ENCODE measurements at regions not wholly inside any gene's neighbourhood (a gene's known extent, or its start where the extent isn't known, plus 50 kb on each side); places are given as distances from the start of the nearest gene placed in this dataset.

DNA sequence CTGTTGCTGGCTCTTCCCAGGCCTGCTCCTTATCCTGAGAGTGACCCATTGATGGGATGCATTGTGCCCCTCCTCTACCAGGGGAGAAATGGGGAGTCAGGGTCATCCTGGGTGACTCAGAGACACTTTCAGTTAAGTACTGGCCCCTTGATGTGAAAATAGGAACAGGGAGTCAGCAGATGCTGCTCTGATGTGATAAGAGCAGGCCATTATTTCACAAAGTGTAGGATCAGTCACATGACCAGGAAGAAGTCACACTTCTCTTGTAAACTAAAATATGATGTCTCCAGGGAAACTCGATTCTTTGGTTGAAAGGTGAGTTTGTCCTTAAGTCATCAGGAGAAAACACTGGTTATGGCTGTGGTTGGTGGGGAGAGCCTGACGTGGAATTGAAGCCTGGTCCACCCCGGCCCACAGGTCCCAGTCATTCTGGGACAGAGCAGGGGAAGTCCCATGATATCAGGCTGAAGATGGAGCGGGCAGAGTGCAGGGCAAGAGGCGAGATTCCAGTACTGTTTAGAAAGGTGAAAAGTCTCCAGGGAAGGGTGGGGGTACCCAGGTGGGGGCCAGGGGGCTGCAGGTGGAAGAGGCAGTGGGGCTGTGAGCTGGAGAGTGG is 88.6 kb upstream of the NLRP1 start (continued):
- TF ChIP-seq, protein P1, sequence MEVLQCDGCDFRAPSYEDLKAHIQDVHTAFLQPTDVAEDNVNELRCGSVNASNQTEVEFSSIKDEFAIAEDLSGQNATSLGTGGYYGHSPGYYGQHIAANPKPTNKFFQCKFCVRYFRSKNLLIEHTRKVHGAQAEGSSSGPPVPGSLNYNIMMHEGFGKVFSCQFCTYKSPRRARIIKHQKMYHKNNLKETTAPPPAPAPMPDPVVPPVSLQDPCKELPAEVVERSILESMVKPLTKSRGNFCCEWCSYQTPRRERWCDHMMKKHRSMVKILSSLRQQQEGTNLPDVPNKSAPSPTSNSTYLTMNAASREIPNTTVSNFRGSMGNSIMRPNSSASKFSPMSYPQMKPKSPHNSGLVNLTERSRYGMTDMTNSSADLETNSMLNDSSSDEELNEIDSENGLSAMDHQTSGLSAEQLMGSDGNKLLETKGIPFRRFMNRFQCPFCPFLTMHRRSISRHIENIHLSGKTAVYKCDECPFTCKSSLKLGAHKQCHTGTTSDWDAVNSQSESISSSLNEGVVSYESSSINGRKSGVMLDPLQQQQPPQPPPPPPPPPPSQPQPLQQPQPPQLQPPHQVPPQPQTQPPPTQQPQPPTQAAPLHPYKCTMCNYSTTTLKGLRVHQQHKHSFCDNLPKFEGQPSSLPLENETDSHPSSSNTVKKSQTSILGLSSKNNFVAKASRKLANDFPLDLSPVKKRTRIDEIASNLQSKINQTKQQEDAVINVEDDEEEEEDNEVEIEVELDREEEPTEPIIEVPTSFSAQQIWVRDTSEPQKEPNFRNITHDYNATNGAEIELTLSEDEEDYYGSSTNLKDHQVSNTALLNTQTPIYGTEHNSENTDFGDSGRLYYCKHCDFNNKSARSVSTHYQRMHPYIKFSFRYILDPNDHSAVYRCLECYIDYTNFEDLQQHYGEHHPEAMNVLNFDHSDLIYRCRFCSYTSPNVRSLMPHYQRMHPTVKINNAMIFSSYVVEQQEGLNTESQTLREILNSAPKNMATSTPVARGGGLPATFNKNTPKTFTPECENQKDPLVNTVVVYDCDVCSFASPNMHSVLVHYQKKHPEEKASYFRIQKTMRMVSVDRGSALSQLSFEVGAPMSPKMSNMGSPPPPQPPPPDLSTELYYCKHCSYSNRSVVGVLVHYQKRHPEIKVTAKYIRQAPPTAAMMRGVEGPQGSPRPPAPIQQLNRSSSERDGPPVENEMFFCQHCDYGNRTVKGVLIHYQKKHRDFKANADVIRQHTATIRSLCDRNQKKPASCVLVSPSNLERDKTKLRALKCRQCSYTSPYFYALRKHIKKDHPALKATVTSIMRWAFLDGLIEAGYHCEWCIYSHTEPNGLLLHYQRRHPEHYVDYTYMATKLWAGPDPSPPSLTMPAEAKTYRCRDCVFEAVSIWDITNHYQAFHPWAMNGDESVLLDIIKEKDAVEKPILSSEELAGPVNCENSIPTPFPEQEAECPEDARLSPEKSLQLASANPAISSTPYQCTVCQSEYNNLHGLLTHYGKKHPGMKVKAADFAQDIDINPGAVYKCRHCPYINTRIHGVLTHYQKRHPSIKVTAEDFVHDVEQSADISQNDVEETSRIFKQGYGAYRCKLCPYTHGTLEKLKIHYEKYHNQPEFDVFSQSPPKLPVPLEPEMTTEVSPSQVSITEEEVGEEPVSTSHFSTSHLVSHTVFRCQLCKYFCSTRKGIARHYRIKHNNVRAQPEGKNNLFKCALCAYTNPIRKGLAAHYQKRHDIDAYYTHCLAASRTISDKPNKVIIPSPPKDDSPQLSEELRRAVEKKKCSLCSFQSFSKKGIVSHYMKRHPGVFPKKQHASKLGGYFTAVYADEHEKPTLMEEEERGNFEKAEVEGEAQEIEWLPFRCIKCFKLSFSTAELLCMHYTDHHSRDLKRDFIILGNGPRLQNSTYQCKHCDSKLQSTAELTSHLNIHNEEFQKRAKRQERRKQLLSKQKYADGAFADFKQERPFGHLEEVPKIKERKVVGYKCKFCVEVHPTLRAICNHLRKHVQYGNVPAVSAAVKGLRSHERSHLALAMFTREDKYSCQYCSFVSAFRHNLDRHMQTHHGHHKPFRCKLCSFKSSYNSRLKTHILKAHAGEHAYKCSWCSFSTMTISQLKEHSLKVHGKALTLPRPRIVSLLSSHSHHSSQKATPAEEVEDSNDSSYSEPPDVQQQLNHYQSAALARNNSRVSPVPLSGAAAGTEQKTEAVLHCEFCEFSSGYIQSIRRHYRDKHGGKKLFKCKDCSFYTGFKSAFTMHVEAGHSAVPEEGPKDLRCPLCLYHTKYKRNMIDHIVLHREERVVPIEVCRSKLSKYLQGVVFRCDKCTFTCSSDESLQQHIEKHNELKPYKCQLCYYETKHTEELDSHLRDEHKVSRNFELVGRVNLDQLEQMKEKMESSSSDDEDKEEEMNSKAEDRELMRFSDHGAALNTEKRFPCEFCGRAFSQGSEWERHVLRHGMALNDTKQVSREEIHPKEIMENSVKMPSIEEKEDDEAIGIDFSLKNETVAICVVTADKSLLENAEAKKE (CRISPR knock-in tag; IDR thresholded peaks at IDR 0.05), result no peak
- TF ChIP-seq ZNF114 (CRISPR knock-in tag; IDR thresholded peaks at IDR 0.05), result no peak
- no peak for TF ChIP-seq CREB1 (CRISPR knock-in tag; IDR thresholded peaks at IDR 0.05; ENCODE audit: low read depth)
- no peak for TF ChIP-seq EZH2 (IDR thresholded peaks at IDR 0.05; ENCODE audit: low read depth, unreplicated experiment)
- TF ChIP-seq ZNF331 (CRISPR knock-in tag; IDR thresholded peaks at IDR 0.05; ENCODE audit: low read depth), result no peak
- no peak for TF ChIP-seq JUNB (IDR thresholded peaks at IDR 0.05; ENCODE audit: unreplicated experiment)
- TF ChIP-seq, protein P2, sequence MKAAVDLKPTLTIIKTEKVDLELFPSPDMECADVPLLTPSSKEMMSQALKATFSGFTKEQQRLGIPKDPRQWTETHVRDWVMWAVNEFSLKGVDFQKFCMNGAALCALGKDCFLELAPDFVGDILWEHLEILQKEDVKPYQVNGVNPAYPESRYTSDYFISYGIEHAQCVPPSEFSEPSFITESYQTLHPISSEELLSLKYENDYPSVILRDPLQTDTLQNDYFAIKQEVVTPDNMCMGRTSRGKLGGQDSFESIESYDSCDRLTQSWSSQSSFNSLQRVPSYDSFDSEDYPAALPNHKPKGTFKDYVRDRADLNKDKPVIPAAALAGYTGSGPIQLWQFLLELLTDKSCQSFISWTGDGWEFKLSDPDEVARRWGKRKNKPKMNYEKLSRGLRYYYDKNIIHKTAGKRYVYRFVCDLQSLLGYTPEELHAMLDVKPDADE (IDR thresholded peaks at IDR 0.05), result no peak
- TF ChIP-seq NANOG (IDR thresholded peaks at IDR 0.05; ENCODE audit: borderline replicate concordance), result no peak
- no peak for TF ChIP-seq EZH2phosphoT487 (IDR thresholded peaks at IDR 0.05; ENCODE audit: unreplicated experiment)
- TF ChIP-seq STAT1 (IDR thresholded peaks at IDR 0.05; ENCODE audit: unreplicated experiment), result no peak
- TF ChIP-seq, protein P3, sequence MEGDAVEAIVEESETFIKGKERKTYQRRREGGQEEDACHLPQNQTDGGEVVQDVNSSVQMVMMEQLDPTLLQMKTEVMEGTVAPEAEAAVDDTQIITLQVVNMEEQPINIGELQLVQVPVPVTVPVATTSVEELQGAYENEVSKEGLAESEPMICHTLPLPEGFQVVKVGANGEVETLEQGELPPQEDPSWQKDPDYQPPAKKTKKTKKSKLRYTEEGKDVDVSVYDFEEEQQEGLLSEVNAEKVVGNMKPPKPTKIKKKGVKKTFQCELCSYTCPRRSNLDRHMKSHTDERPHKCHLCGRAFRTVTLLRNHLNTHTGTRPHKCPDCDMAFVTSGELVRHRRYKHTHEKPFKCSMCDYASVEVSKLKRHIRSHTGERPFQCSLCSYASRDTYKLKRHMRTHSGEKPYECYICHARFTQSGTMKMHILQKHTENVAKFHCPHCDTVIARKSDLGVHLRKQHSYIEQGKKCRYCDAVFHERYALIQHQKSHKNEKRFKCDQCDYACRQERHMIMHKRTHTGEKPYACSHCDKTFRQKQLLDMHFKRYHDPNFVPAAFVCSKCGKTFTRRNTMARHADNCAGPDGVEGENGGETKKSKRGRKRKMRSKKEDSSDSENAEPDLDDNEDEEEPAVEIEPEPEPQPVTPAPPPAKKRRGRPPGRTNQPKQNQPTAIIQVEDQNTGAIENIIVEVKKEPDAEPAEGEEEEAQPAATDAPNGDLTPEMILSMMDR (conservative IDR thresholded peaks at IDR 0.05; ENCODE audit: low read depth in 2 of 2), result no peak
